ENCODE measurements at regions not wholly inside any gene's neighbourhood (a gene's known extent, or its start where the extent isn't known, plus 50 kb on each side); places are given as distances from the start of the nearest gene placed in this dataset.

GRCh38 chr3:104846270-104846669 is 520.4 kb upstream of the ALCAM start:
- in situ Hi-C loops (cut with MboI; ENCODE audit: low sequenced_read_pairs) = no loop called here

- in situ Hi-C loops (cut with MboI; ENCODE audit: low sequenced_read_pairs) = no loop called here
Measured at GRCh38 chr3:104849070-104849469, 517.6 kb upstream of the ALCAM start.

GRCh38 chr3:104854468-104854867 is 512.2 kb upstream of the ALCAM start:
- in situ Hi-C loops (cut with MboI; ENCODE audit: low sequenced_read_pairs) = no loop called here

GRCh38 chr3:104855702-104856101 is 511.0 kb upstream of the ALCAM start:
- in situ Hi-C loops (cut with MboI; ENCODE audit: low sequenced_read_pairs) = no loop called here

GRCh38 chr3:104856741-104857140 is 510.0 kb upstream of the ALCAM start:
- in situ Hi-C loops (cut with MboI; ENCODE audit: low sequenced_read_pairs) = no loop called here

- in situ Hi-C loops (cut with MboI; ENCODE audit: low sequenced_read_pairs) = no loop called here
Measured at GRCh38 chr3:104868291-104868690, 498.4 kb upstream of the ALCAM start.

- in situ Hi-C loops (cut with MboI; ENCODE audit: low sequenced_read_pairs) = no loop called here
Measured at GRCh38 chr3:104870276-104870675, 496.4 kb upstream of the ALCAM start.

GRCh38 chr3:104873331-104873730 is 493.4 kb upstream of the ALCAM start:
- in situ Hi-C loops (cut with MboI; ENCODE audit: low sequenced_read_pairs) = no loop called here

- in situ Hi-C loops (cut with MboI; ENCODE audit: low sequenced_read_pairs) = no loop called here
Measured at GRCh38 chr3:104878395-104878794, 488.3 kb upstream of the ALCAM start.

- in situ Hi-C loops (cut with MboI; ENCODE audit: low sequenced_read_pairs) = no loop called here
Measured at GRCh38 chr3:104879919-104880318, 486.8 kb upstream of the ALCAM start.

- in situ Hi-C loops (cut with MboI; ENCODE audit: low sequenced_read_pairs) = no loop called here
Measured at GRCh38 chr3:104885214-104885814, 481.4 kb upstream of the ALCAM start.

GRCh38 chr3:104886220-104886995 is 480.3 kb upstream of the ALCAM start:
- in situ Hi-C loops (cut with MboI; ENCODE audit: low sequenced_read_pairs) = no loop called here

GRCh38 chr3:104887069-104887468 is 479.6 kb upstream of the ALCAM start:
- in situ Hi-C loops (cut with MboI; ENCODE audit: low sequenced_read_pairs) = no loop called here

- in situ Hi-C loops (cut with MboI; ENCODE audit: low sequenced_read_pairs) = no loop called here
Measured at GRCh38 chr3:104887619-104888018, 479.1 kb upstream of the ALCAM start.

- in situ Hi-C loops (cut with MboI; ENCODE audit: low sequenced_read_pairs) = no loop called here
Measured at GRCh38 chr3:104892044-104892443, 474.7 kb upstream of the ALCAM start.

GRCh38 chr3:104896624-104897023 is 470.1 kb upstream of the ALCAM start:
- in situ Hi-C loops (cut with MboI; ENCODE audit: low sequenced_read_pairs) = no loop called here

GRCh38 chr3:104901396-104901795 is 465.3 kb upstream of the ALCAM start:
- in situ Hi-C loops (cut with MboI; ENCODE audit: low sequenced_read_pairs) = no loop called here

- in situ Hi-C loops (cut with MboI; ENCODE audit: low sequenced_read_pairs) = no loop called here
Measured at GRCh38 chr3:104903064-104903463, 463.6 kb upstream of the ALCAM start.

- in situ Hi-C loops (cut with MboI; ENCODE audit: low sequenced_read_pairs) = no loop called here
Measured at GRCh38 chr3:104906001-104906639, 460.6 kb upstream of the ALCAM start.

GRCh38 chr3:104907507-104907906 is 459.2 kb upstream of the ALCAM start:
- in situ Hi-C loops (cut with MboI; ENCODE audit: low sequenced_read_pairs) = no loop called here

- in situ Hi-C loops (cut with MboI; ENCODE audit: low sequenced_read_pairs) = no loop called here
Measured at GRCh38 chr3:104908761-104909160, 457.9 kb upstream of the ALCAM start.

- in situ Hi-C loops (cut with MboI; ENCODE audit: low sequenced_read_pairs) = no loop called here
Measured at GRCh38 chr3:104909198-104909597, 457.5 kb upstream of the ALCAM start.
